Suprapubic skin (tissue), 4 donors: ENCODE measurements at regions not wholly inside any gene's neighbourhood (a gene's known extent, or its start where the extent isn't known, plus 50 kb on each side); places are given as distances from the start of the nearest gene placed in this dataset.
"Not testable (repeated sequence)": the region's sequence is repeated elsewhere in the genome, so short reads cannot be mapped to it uniquely, and the experiment has no call there.

Source experiments
- DNase-seq, 2 donors: peaks; one replicate each; pipeline ENCODE4 v3.0.0-alpha.2; 2019; ENCODE audit warnings: low spot score in 2 of 2
- H3K27ac ChIP-seq: fragments of 200-600 bp; sonication (generic); one replicate; pipeline ENCODE4 v1.5.1; 2019
- H3K27me3 ChIP-seq: fragments of 200-600 bp; sonication (generic); one replicate; pipeline ENCODE4 v1.5.1; 2019
- H3K36me3 ChIP-seq: fragments of 200-600 bp; sonication (generic); one replicate; pipeline ENCODE4 v1.5.1; 2019
- H3K4me1 ChIP-seq: fragments of 200-600 bp; sonication (generic); one replicate; pipeline ENCODE4 v1.5.1; 2019
- H3K4me3 ChIP-seq: fragments of 200-600 bp; sonication (generic); one replicate; pipeline ENCODE4 v1.5.1; 2019; ENCODE audit warnings: mild to moderate bottlenecking
- H3K9me3 ChIP-seq: fragments of 200-600 bp; sonication (generic); one replicate; pipeline ENCODE4 v1.5.1; 2019
- CTCF ChIP-seq, 2 donors: fragments of 200-600 bp in 1 of 2; fragments of 450-650 bp in 1 of 2; sonication (generic) in 1 of 2; IDR thresholded peaks; one replicate each; pipeline ENCODE4 v1.5.1; 2016 to 2019; ENCODE audit warnings: antibody characterized with exemption in 2 of 2, mild to moderate bottlenecking in 1 of 2, moderate library complexity in 1 of 2
- EP300 ChIP-seq: sonication (generic); formaldehyde crosslinking; IDR thresholded peaks from one replicate; pipeline ENCODE4 v1.6.1; 2017; ENCODE audit warnings: antibody characterized with exemption
- POLR2A ChIP-seq, 2 donors: fragments of 450-650 bp; IDR thresholded peaks; one replicate each; pipeline ENCODE4 v1.6.1; 2017; ENCODE audit warnings: antibody characterized with exemption in 2 of 2, mild to moderate bottlenecking in 2 of 2, moderate library complexity in 2 of 2
- POLR2AphosphoS5 ChIP-seq, 3 donors: sonication (generic); formaldehyde crosslinking; IDR thresholded peaks; one replicate each; pipeline ENCODE4 v1.6.1; 2017; ENCODE audit warnings: antibody characterized with exemption in 3 of 3
- WGBS: methylation state at CpG from one replicate; pipeline ENCODE4 v1.1.5; 2018; 5-methylcytosine and 5-hydroxymethylcytosine counted together

DNA sequence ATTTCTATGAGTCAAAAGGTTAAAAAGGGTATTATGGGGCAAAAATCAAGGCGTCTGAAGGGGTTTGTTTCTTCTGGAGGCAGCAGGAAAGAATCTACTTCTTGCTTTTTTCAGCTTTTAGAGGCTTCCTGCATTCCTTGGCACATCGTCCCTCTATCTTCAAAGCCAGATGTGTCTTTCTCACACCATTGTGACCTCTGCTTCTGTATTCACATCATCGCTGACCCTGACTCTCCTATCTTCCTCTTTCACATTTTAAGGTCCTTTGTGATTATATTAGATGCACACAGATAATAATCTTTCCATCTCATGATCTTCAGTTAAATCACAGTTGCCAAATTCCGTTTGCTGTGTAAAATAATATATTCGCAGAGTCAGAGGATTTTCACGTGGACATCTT lies 112.7 kb downstream of the PPP4R3C start:
- Histone ChIP-seq H3K4me1 (no peaks in the 10 kb centered on the region), H3K4me3 (no peak overlapping the region), H3K27me3 (no peaks in the 10 kb centered on the region), H3K9me3 (no peaks in the 10 kb centered on the region), H3K36me3 (no peaks in the 10 kb centered on the region), H3K27ac (no peak overlapping the region)
- TF ChIP-seq CTCF (IDR thresholded peaks at IDR 0.05): no peak
- no peak for TF ChIP-seq EP300
- no peak for TF ChIP-seq POLR2A (IDR thresholded peaks at IDR 0.05)
- no peak for TF ChIP-seq POLR2AphosphoS5 (IDR thresholded peaks at IDR 0.05)
- WGBS: 45% methylated on average over 6 of the region's 6 CpGs
- DNase-seq: no peak

DNA sequence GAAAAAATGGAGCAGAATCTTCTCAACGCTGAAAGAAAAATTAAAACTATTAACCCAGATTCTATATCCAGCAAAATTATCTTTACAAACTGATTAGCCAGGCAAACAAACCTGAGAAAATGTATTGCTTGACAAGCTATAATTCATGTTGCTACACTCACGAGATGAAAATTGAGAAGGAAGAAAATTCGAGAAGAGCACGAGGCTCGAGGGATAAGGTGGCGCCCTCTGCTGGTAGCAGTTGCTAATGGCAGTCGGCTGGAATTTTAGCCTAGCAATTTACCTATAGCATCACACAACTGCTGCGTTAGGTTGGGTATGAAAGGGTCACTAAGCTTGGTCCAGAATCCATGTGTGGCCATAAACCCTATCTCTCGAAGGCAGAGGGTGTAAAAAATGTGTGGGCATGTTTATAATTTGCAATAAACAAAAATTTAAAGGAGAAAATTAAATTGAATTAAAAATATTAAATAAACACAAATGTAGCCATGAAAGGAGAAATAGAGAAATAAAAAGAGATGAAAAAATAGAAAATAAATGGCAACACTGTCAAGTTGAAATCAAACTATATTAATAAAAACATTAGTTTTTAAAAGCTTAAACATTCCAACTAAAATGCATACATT lies 126.6 kb downstream of the PPP4R3C start:
- 19% methylated on average over 9 of the region's 9 CpGs for WGBS
- TF ChIP-seq POLR2A (IDR thresholded peaks at IDR 0.05): no peak
- TF ChIP-seq POLR2AphosphoS5 (IDR thresholded peaks at IDR 0.05): no peak
- TF ChIP-seq CTCF (IDR thresholded peaks at IDR 0.05): peak; percentile 16 to 44
- Histone ChIP-seq H3K4me1 (no peaks in the 10 kb centered on the region), H3K27ac (no peak overlapping the region), H3K27me3 (no peaks in the 10 kb centered on the region), H3K36me3 (no peaks in the 10 kb centered on the region), H3K4me3 (no peak overlapping the region), H3K9me3 (no peaks in the 10 kb centered on the region)
- no peak for DNase-seq

GRCh38 chrX:27321632-27322031 lies 141.5 kb downstream of the PPP4R3C start:
- 37% methylated on average over 1 of the region's 1 CpG for WGBS
- TF ChIP-seq POLR2AphosphoS5 (IDR thresholded peaks at IDR 0.05) (no peak), CTCF (IDR thresholded peaks at IDR 0.05) (no peak), POLR2A (IDR thresholded peaks at IDR 0.05) (no peak), EP300 (no peak)
- Histone ChIP-seq H3K27ac (no peak overlapping the region), H3K4me1 (no peaks in the 10 kb centered on the region), H3K9me3 (no peaks in the 10 kb centered on the region), H3K4me3 (no peak overlapping the region), H3K27me3 (no peaks in the 10 kb centered on the region), H3K36me3 (no peaks in the 10 kb centered on the region)
- no peak for DNase-seq

GRCh38 chrX:27309406-27309805 lies 153.7 kb downstream of the PPP4R3C start:
- no peak for DNase-seq
- TF ChIP-seq POLR2A (IDR thresholded peaks at IDR 0.05): no peak
- TF ChIP-seq CTCF (IDR thresholded peaks at IDR 0.05): no peak
- TF ChIP-seq POLR2AphosphoS5 (IDR thresholded peaks at IDR 0.05): no peak
- no peak for TF ChIP-seq EP300
- H3K9me3 ChIP-seq: no peaks in the 10 kb centered on the region

DNA sequence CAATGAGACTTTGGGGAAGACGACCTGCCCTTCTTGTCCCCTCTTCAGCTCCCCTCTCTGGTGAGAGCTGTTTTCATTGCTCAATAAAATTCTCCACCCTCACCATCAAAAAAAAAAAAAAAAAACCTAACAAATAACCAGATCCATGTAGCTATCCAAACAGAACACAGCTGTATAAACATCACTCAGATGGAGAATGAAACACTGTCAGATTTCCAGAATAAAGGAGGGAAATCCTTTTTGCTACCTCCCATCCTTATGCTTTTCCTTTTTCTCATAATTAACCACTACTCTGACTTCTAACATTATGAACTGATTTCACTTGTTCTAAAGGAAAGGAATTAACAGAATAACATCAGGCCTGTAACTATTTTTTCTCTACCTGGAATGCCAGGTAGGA lies 155.6 kb downstream of the PPP4R3C start:
- no peak for TF ChIP-seq EP300
- no peak for TF ChIP-seq POLR2AphosphoS5 (IDR thresholded peaks at IDR 0.05)
- TF ChIP-seq CTCF (IDR thresholded peaks at IDR 0.05): no peak
- no peak for TF ChIP-seq POLR2A (IDR thresholded peaks at IDR 0.05)
- Histone ChIP-seq H3K9me3 (no peaks in the 10 kb centered on the region), H3K4me3 (no peak overlapping the region), H3K4me1 (no peaks in the 10 kb centered on the region), H3K36me3 (no peaks in the 10 kb centered on the region), H3K27ac (no peak overlapping the region), H3K27me3 (no peaks in the 10 kb centered on the region)
- WGBS: 47% methylated on average over 1 of the region's 1 CpG
- DNase-seq: no peak

More at GRCh38 chrX:27309406-27309805, 153.7 kb downstream of the PPP4R3C start:
- H3K27me3 ChIP-seq: no peaks in the 10 kb centered on the region
- H3K36me3 ChIP-seq: no peaks in the 10 kb centered on the region
- H3K27ac ChIP-seq: no peak overlapping the region
- no peaks in the 10 kb centered on the region for H3K4me1 ChIP-seq
- no peak overlapping the region for H3K4me3 ChIP-seq

DNA sequence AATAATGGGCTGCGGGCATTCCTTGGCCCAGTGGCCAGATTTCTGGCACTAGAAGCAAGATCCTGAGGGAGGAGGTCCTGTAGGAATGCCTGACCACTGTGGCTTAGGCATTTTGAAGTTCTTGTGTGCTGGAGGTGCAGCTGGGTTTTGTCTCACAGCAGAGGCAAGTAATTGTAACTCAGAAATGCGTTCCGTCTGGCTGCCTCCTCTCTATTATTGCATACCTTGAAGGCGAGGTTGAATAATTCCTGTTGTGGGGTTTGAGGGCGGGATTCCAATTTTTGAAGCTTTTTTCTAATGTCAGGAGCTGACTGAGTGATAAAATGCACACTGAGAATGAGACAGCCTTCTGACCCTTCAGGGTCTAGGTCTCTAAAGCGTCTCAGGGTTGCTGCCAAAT lies 170.6 kb downstream of the PPP4R3C start:
- WGBS: 74% methylated on average over 5 of the region's 6 CpGs
- not testable (repeated sequence) for DNase-seq, H3K27ac ChIP-seq, H3K36me3 ChIP-seq, H3K4me1 ChIP-seq, H3K4me3 ChIP-seq, H3K9me3 ChIP-seq, H3K27me3 ChIP-seq
